HG03571 (cell line): ENCODE measurements at regions not wholly inside any gene's neighbourhood (a gene's known extent, or its start where the extent isn't known, plus 50 kb on each side); places are given as distances from the start of the nearest gene placed in this dataset.

Experiments
- ATAC-seq: cut with Tn5 transposase; IDR thresholded peaks from one replicate; pipeline ENCODE4 v1.9.1; 2021; ENCODE audit not compliant: unreplicated experiment

DNA sequence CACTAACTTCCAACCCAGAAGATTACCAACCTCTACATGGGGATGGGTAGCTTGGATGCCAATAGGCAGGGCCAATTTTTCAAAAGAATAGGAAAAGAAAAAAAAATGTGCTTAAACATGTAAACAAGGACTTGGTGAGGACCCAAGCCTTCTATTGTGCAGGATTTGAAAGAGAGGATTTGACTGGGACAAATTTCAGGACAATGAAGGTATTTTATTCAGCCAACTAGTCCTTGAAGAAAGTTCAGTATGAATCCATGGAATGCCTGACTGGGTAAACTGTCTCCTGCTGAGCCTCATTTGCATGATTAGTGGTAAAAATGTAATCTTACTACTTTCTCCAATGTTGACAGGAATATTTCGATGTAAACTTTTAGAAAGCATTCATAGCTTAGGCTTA is 192.5 kb upstream of the RORB start:
- no peak for ATAC-seq

DNA sequence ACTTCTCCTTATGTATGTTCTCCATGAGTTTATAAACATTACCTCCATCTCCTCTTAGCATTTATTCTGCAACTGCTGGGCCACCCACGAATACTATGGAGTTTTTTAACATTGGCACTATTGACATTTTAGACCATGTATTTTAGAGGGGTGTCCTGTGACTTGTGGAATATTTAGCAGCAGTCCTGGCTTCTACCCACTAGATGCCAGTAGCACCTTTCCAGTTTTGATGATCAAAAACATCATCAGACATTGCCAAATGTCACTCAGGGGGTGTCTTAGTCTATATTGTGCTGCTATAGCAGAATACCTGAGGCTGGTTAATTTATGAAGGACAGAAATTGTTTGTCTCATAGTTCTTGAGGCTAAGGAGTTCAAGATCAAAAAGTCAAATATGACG is 187.5 kb upstream of the RORB start:
- ATAC-seq = no peak

DNA sequence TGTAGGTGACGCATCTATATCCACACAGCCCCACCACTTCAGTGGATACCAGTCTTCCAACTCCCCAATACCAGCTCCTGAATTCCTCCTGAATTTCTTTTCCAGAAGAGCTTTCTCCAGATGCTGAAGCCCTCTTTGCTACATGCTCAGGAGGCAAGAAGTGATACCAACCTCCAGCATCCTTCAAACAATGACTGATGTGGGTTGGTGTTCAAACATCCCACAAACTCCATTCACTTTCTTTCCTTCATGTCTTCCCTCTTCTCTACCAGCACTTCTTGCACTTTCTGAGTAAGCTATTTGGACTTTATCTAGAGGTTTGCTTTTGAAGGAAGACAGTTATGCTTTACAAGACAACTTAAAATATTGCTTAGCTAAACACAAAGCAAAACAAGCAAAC is 179.9 kb upstream of the RORB start:
- ATAC-seq = no peak

DNA sequence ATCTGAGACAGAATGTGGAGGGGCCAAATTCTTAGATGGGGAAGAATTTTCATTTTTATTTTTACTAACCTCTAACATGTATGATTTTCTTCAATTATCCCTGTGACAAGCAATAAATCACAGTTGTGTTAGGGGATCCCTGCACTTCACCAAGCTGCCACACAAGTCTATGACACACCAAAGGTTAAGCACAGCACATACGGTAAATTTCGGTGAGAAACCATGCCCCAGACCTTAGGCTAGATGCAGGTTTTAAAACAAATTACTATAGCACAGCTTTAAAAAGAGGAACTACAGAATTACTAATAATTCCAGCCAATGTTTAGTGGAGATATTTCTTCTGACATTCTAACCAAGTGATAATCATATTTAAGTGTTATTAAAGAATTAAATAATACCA is 175.7 kb upstream of the RORB start:
- ATAC-seq = no peak

DNA sequence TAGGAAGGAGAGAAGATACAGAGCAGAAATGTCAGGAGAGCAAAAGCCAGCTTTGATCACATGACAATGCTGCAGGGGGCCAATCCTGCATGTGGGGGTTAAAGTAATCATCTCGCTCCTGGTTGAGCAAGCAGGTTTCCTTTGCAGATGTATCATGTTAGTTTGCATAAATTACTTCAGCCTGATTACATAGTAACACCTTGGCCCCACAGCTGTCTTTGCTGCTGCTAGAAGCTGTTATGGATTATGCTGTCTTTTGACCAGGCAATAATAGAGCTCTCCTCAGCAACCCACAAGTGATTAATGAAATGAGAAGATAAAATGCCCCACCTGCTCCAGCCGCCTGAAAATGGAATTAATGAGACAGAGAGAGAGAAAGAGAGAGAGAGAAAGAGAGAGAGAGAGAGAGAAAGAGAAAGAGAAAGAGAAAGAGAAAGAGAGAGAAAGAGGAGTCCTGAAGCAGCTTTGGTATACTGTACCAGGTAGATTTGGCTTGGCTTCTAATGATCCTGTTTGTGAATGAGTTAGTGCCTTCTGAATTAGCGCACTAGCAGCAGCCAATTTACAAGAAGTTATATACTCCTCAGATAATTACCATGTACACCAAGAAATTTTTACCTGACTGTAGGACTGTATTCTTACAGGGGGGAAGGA is 174.3 kb upstream of the RORB start:
- no peak for ATAC-seq

DNA sequence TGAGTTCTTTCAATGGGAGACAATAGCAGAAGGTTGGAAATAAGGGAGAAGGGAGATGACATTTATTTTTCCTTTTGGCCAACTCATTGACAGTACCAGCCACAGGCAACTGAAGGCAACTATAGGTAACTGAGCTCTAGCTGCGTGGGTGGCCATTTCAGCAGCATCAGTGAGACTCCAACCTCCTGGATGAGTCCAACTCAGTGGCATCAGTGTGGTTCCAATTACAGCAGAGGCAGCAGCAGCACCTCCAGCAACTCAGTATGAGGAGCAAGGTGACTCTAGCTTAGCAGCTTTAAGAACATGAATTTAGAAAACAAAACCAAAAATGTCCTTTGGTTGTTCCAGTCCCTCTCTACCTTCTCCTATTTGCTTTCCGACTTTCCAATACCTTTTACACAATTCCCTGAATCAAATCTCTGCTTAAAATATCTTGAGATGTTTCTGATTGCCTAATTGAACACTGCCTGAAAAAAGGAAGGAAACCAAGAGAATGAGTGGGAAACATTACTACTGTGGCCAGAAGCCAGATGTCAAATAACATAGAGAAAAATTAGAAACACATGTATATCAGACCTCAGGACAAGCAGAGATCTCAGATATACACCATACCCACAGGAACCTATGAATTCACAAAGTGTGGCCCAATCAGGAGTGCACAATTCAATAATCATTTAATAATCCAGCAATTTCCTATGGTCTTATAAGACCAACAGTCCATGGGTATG is 166.5 kb upstream of the RORB start:
- ATAC-seq = no peak

DNA sequence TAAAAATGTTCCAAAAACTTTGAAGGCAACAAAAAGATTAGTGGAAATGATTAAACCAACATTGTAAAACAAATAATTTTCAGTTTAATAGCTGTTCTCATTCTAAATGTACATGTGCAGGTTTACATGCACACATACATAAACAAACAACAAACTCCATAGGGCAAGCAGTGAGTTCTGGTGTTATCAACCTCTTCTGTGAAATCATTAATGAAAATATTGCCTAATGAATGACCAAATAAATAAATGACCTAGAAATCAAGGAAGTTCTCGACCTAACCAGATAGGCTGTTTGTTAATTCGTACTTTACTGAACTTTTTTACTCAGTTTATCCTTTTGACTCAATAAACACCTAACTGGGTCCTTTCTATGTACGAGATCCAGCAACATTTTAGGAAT is 165.5 kb upstream of the RORB start:
- no peak for ATAC-seq

DNA sequence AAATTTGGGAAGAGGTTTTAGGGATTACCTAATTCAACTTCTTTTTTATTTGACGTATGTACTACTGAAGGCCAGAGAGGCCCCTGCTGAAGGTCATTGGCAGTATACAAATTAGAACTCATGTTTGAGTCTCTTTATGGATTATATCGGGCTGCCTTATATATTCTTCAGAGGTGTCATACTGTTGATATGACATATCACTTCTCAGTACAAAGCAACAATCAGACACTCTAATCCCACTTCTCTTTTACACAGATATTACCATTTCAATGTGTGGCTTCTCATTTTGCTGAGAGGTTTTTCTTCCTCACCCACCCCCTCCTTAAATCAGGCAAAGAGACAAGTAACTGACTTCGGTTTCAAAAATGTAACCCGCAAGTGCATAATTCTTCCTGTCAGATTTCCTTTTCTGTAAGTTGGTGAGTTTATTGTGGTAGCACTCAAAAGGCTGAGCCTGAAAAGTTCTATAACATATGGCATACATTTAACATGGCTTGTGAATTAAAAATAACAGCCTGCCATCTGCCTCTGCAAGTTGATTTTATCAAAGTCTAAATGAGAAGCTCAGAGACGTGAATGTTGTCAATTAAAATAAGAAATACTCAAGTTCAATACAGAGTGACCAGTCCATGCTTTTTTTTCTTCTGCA is 163.6 kb upstream of the RORB start:
- no peak for ATAC-seq

DNA sequence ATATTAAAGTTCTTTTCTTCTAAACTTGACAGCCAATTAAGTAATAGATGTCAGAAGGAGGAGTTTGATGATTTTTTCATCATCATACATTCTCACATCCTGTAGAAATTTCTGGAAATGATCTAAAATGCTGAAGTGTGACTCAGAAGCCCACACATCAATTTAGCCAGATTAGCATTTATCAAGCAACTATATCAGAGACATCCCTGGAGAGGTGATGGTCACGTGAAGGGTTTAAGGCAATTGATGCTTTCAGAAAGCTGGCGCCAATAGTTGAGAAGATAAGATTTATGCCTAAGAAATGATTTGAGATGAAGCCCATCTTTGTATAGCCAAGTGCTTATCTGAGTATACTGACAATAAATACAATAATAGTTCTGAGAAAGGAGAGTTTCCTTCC is 162.9 kb upstream of the RORB start:
- ATAC-seq = no peak

DNA sequence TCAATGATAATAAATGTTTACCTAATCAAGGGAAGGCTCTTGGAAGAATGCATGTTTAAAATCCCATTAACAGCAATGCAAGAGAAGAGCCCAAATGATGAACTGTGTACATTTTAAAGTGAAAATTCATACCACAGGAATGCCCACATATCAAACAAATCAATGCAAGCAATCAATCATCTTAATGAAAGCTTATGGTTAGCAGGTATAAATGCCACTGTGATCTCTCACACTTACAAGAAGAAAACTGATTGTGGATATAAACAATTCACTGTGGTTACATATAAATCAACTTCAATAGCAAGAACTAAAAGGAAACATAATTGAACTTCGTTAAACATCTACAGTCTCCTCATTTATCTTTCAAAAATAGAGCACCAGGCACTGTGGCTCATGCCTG is 161.0 kb upstream of the RORB start:
- ATAC-seq = no peak

DNA sequence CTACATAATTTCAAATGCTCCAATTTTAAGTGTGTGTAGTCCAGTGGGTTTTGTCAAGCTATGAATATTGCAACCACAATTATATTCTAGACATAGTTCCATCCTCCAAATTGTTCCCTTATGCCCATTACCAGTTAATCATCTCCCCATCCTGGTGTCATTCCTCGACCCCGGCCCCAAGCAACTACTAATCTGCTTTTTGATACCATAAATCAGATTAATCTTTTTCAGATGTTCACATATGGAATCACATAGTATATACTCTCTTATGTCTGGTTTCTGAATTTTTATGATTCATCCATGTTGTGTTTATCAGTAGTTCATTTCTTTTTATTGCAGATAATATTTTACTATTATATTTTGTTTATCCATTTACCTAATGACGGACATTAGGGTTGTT is 148.4 kb upstream of the RORB start:
- no peak for ATAC-seq

DNA sequence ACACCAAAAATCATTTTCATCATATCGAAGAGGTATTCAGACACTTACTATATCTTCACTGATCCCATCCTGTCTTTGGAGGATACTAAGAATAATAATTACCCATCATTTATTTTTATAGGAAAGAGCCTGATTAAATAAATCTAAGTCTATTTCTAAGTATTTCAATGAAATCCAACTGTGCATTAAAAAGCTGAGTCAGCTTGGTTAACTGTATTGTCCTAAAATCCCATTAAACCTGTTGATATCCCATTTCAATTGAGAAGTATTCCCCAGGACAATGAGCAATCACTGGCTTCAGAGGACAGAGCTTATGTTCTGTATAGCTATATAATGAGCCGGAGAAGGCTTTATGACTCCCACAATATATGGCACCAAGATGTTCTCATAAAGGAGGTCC is 142.0 kb upstream of the RORB start:
- ATAC-seq = no peak

DNA sequence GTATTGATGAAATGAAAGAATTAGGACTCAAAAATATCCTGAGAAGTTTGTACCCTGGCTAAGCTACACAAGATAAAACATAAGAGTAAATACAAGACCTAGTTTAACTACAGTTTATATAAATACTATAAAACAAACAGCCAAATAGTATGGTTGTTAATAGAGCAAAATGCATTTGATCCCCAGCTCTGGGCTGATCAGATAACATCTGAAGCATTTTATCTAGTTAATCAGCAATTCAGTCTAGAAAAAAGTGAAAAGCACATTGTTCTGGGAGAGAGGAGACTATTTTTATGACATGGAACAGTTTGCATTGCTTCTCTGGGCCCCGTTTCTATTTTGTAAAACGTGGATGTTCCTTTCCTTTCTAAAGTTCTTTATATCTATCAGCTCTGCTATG is 139.6 kb upstream of the RORB start:
- no peak for ATAC-seq

DNA sequence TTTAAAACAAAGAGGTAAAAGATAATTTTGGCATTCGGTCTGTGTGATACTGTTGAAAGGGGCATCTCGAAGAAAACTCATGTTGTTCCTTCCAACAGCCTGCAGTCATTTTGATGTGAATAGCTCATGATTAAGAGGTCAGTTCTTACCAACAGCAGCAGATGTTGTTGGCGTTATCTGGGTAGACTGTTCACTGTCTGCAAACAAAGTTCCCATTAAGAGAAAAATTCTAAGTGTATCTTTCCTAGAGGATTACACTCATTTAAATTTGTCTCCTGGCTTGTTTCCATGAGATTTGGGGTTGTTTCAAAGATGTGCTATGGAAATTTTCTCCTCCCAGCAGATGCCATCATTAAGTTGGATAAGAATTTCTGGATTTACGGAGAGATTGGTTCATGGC is 138.2 kb upstream of the RORB start:
- no peak for ATAC-seq

DNA sequence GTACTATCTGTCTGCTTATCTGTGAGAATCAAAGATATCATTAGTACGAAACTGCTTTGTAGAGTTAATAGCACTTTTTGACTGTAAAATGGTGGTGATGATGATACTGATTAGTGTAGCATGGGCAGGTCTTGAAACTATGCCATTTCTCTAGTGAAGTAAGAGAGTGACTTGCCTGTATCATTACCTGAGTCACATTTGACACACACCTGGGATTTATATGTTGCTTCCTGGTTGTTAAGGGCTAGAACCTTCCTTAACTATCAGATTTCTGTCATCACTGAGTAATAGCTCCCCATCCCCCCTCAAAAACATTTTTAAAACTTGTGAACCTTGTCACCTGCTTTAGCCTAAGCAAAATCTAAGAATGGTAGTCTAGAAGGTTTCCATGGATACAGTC is 135.6 kb upstream of the RORB start:
- no peak for ATAC-seq

DNA sequence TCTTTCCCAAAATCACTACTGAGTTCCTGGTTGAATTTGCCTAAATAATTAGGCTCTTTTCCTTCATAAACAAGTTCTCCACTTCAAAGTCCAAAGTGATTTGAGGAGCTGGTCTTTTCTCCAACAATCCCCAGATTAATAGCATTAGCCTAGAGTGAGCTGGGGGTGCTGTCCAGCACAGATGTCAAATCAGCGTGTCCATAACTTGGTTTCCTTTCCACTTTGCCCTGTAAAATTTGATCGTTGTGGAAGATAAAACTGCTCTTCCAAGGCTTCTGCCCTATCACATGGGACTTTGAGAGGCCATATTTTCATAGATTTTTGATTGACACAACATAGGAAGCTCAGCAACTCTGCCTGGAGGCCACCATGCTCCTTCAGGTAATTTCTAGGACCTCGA is 134.7 kb upstream of the RORB start:
- ATAC-seq = no peak

DNA sequence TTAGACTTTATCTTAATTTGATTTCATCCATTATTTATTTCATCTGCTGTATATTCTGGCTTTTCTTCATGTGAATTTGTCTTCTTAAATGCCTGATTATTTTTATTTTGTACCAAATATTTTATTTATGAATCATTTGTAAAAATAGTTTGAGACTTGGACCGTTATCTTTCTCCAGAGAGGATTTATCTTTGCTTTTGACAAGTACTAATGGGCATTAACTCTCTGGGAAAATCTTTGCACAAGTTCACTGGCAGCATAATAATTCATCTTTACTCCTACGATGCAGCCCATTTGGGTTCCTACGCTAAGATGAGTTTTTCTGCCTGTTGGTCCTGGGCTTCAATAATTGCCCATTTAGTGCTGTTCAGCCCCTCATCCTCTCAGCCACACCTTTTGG is 131.0 kb upstream of the RORB start:
- no peak for ATAC-seq

DNA sequence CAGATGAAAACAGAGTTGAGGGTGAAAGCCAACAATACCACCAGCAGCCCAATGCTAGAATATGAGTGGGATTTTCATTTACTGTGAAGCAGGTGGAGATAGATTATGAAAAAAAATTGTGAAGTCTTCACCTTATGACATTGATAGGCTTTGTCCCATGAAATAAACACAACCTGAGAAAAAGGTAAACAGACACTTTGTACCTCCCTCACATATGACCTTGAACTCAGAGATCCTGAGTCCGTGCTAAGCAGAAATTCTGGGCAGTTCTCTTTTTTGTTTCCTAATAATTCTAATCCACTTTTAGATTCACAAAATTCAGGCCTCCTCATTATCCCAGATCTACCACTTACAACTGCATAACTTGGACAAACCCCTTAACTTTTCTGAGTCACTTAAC is 127.3 kb upstream of the RORB start:
- ATAC-seq = no peak

DNA sequence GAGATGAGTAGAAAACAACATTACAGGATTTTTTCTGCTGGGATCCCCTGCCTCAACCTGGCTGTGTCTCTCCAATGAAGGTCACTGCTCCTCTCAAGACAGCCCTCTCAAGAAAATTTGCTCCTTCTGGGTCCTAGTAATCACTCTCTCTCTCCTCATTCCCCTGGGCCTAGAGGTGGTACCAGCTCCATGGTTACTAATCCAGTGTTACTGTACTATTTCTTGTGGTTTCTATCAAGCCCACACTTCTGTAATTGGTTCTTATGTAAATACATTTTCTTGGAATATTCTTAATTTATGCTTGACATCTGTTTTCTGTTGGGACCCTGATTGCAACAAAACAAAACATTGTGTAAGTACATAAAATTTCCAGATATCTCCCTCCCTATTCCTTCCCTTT is 123.8 kb upstream of the RORB start:
- ATAC-seq = no peak

DNA sequence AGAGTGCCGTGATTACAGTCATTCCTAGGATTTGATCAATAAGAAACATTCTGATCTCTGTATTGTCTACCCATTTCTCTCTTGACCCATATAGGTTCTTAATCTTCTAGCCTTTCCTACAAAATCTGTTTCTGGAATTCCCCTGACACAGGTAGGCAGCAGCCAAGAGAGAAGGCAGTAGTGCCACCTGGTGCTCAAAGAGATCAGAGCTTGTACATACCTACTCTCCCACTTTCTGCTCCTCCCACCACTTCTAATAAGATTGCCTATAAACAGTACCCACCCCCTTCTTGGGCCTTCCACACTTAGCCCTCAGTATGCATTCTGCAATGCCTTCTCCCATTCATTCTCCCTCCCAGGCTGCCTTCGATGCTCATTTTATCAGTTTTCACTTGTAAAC is 117.4 kb upstream of the RORB start:
- no peak for ATAC-seq

DNA sequence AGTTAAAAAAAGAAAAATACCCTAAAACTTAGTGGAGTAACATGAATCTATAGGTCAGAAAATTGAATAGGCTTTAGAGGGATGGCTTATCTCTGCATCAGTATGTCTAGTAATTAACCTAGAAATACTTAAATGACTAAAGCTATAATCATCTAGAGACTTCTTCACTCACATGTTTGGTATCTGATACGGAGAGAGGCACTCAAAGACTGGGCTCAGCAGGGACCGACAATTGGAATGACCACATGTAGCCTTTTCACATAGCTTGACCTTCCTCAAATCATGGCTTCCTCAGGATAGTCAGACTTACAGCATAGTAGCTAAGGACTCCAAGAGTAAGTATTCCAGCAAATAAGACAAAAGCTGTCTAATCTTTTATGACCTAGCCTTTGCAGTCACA is 105.3 kb upstream of the RORB start:
- no peak for ATAC-seq

DNA sequence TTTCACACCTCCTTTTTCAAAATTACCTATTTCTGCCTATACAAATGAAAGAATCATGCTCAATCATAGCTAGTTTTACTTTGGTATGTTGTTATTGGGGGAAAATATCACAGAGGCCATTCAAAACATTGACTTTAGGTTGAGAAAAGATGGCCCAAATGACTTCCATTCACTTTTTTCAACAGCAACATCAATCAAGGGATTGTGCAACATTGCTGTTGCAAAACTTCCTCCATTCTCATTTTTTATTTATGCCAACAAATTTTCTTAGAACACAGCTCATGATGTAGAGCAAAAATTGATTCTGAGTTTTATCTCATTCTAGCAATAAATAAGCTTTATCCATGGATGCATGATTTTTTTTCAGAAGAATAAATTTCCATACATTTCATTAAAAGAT is 93.6 kb upstream of the RORB start:
- ATAC-seq = no peak

DNA sequence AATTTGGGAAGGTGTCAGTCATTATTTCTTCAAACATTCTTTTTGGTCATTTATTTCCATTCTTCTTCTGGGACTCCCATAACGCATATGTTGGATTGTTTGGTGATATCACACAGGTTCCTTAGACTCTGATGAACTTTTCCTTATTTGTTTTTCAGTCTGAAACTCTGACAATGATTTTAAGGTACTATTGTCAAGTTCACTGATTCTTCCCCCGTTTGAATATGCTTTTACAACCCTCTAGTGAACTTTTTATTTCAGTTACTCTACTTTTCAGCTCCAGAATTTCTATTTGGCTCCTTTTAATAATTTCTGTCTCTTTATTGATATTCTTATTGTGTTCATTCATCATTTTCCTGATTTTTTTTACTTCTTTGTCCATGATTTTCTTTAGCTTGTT is 92.5 kb upstream of the RORB start:
- ATAC-seq = no peak
